GM12873 (cell line): ENCODE measurements at regions not wholly inside any gene's neighbourhood (a gene's known extent, or its start where the extent isn't known, plus 50 kb on each side); places are given as distances from the start of the nearest gene placed in this dataset.

Experiments used
- TF ChIP-seq, protein P1 (sequence below): IDR thresholded peaks from 2 replicates; pipeline ENCODE4 v1.5.1; 2012; ENCODE audit warnings: low read depth, mild to moderate bottlenecking, moderate library complexity, low read length, control low read depth; ENCODE audit not compliant: insufficient read depth; ENCODE audit errors: missing control alignments

DNA sequence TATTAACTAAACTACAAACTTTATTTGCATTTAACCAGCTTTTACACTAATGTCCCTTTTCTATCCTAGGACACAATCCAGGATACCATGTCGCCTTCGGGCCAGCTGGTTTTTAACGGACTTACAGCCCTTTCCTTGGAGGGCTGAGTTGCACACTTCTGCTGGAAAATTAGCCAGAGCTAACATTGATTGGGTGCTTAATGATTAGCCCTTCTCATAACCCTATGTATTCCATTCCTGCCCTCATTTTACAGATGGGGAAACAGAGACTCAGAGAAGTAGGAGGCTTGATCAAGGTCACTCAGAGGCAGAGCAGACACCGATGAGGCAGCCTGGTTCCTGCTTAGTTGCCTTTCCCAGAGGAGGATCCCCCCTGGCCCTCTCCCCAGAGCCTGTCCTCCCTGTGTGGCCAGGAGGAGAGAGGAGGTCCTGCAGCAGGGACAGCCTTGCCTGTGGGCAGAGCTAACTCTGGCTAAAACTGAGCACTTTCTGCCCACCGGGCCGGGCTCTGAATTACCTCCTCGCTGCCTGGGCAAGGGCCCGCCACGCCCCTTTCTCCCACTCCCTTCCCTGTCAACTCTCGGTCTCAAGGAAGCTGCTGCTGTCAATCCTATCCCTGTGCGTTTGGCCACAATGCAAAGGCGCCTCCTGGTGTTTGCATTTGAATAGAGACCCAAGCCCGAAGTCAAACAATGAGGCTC, 59.6 kb upstream of the PAX6 start:
- TF ChIP-seq, protein P1, sequence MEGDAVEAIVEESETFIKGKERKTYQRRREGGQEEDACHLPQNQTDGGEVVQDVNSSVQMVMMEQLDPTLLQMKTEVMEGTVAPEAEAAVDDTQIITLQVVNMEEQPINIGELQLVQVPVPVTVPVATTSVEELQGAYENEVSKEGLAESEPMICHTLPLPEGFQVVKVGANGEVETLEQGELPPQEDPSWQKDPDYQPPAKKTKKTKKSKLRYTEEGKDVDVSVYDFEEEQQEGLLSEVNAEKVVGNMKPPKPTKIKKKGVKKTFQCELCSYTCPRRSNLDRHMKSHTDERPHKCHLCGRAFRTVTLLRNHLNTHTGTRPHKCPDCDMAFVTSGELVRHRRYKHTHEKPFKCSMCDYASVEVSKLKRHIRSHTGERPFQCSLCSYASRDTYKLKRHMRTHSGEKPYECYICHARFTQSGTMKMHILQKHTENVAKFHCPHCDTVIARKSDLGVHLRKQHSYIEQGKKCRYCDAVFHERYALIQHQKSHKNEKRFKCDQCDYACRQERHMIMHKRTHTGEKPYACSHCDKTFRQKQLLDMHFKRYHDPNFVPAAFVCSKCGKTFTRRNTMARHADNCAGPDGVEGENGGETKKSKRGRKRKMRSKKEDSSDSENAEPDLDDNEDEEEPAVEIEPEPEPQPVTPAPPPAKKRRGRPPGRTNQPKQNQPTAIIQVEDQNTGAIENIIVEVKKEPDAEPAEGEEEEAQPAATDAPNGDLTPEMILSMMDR, result peak; percentile 63

DNA sequence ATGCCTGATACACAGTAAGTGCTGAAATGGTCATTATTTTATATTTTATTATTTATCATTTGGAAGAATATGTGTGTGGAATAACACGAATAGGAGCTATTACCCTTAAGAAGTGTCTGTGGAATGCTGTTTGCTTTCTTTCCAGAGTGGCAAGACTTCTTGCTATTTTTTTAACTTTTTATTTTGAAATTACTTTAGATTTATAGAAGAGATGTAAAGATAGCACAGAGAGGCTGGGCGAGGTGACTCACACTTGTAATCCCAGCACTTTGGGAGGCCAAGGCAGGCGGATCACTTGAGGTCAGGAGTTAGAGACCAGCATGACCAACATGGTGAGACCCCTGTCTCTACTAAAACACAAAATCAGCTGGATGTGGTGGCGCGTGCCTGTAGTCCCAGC, 58.9 kb upstream of the PAX6 start:
- TF ChIP-seq, protein P1, result no peak

DNA sequence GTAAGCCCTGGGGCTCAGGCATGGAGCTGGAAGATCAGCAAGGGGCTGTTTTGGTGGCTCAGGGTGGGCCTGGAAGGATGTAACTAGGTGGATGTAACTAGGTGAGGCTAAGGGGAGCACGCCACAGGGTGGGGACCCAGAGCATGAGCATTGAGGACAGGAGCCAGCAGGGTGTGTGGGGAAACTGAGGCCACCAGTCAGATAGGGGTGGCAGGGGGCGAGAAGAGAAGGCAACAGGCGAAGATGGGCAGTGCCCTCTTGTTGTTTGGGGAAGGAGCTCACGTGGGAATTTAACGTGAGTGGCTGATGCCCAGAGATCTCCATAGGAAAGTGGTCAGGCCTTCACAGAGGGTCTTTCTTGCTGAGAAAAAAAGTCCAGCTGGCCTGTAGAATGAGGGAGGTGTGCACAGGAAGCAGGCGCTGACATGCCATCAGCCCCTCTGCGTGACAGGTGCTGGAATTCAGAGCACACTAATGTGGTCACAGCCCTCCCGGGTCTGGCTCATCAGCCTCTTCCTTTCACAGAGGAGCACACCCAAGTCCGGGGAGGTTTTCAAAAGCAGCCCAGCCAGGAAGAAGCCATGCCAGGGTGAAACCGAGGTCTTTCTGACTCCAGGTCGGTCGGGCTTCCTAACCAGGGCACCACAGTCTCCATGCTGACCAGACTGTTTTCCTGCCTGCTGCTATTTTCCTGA, 54.6 kb upstream of the PAX6 start:
- TF ChIP-seq, protein P1, result no peak

DNA sequence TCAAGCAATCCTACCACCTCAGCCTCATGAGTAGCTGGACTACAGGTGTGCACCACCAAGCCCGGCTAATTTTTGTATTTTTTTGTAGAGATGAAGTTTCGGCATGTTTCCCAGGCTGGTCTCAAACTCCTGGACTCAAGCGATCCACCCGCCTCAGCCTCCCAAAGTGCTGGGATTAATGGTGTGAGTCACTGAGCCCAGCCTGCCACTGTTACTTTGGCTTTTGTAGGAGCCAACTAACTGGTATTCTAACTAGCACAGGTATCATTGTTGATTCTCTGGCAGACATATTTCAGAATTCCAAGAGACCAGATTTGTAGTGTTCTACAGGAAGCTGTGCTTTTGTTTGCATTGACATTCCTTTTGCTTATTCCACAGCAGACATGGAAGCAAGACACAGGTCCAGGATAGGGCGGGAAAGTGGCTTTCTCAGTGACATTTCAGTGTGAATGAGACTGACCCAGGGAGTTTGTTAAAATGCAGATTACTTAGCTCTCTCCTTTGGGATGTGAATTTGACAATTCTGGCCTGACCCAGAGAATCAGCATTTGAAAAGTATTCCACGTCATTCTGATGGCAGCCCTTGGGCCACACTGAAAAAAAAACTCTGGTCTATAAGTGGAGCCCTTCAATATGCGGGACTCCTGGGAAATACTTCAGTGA, 52.2 kb upstream of the PAX6 start:
- TF ChIP-seq, protein P1, result no peak

DNA sequence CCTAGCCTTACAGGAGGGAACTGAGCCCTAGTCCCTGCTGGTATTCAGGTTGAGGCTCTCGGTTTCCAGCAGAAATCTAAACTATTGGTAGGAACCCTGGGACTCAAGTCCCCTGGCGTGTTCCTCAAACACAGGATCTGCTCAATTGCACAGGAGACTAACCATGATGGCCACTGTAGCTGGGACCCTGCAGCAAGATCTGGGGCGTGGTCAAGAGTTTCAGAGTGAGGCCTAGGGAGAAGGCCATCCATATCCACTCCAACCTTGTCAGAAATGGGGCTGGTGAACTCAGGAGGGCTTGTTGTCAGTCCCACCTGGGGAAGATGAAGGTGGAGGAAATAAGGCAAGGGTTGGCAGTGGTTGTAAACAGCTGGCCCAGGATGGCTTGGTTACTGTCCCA, 49.9 kb upstream of the PAX6 start:
- TF ChIP-seq, protein P1, result no peak
